Lung (tissue), 11 donors: ENCODE measurements at regions not wholly inside any gene's neighbourhood (a gene's known extent, or its start where the extent isn't known, plus 50 kb on each side); places are given as distances from the start of the nearest gene placed in this dataset.

Experiments
- ATAC-seq: fragments of 200-7000 bp; cut with Tn5 transposase; one replicate; pipeline ENCODE4 v1.9.1; 2020; ENCODE audit warnings: moderate number of reproducible peaks; ENCODE audit not compliant: insufficient read depth, low FRiP score
- DNase-seq, 3 donors: peaks; one replicate each; pipeline ENCODE4 v3.0.0-alpha.2; 2013 to 2017
- H3K27ac ChIP-seq, 2 donors: one replicate each; pipeline ENCODE4 v1.5.1; 2013; ENCODE audit warnings: mild to moderate bottlenecking in 2 of 2, moderate library complexity in 2 of 2, control low read depth in 1 of 2, inconsistent platforms in 1 of 2, low read depth in 1 of 2, low read length in 1 of 2
- H3K27me3 ChIP-seq, 3 donors: one replicate each; pipeline ENCODE4 v1.5.1; 2013; ENCODE audit warnings: low read length in 2 of 3; ENCODE audit not compliant: control insufficient read depth in 3 of 3, insufficient read depth in 3 of 3
- H3K36me3 ChIP-seq, 4 donors: one replicate each; pipeline ENCODE4 v1.5.1; 2013; ENCODE audit warnings: low read length in 4 of 4, mild to moderate bottlenecking in 1 of 4, moderate library complexity in 1 of 4; ENCODE audit not compliant: control insufficient read depth in 4 of 4, insufficient read depth in 4 of 4
- H3K4me1 ChIP-seq, 5 donors: one replicate each; pipeline ENCODE4 v1.5.1; 2013; ENCODE audit warnings: low read length in 5 of 5, mild to moderate bottlenecking in 2 of 5, moderate library complexity in 1 of 5; ENCODE audit not compliant: control insufficient read depth in 5 of 5, insufficient read depth in 5 of 5
- H3K4me3 ChIP-seq: one replicate; pipeline ENCODE4 v1.5.1; 2013; ENCODE audit warnings: mild to moderate bottlenecking, control low read depth, moderate library complexity
- H3K9ac ChIP-seq, 2 donors: one replicate each; pipeline ENCODE4 v1.5.1; 2013; ENCODE audit warnings: low read length in 2 of 2, control low read depth in 1 of 2; ENCODE audit not compliant: insufficient read depth in 1 of 2
- H3K9me3 ChIP-seq, 4 donors: one replicate each; pipeline ENCODE4 v1.5.1; 2013; ENCODE audit warnings: low read length in 3 of 4, mild to moderate bottlenecking in 1 of 4, moderate library complexity in 1 of 4; ENCODE audit not compliant: control insufficient read depth in 4 of 4, insufficient read depth in 3 of 4
- CTCF ChIP-seq: IDR thresholded peaks from 2 replicates; pipeline ENCODE4 v1.5.1; 2012; ENCODE audit warnings: mild to moderate bottlenecking; ENCODE audit errors: control extremely low read depth, extremely low read depth
- WGBS, 2 donors: extraction: QIAGEN DNeasy Blood & Tissue Kit; methylation state at CpG; one replicate each; pipeline ENCODE4 v1.1.7; 2013; 5-methylcytosine and 5-hydroxymethylcytosine counted together
- donor health status: control.
- donor health status: control.
- donor health status: Bipolar disorder and iron deficiency.
- donor health status: healthy.
- donor health status: DM: yes; HTN: yes; CAD: no.

GRCh38 chr3:87420171-87420570 is 143.8 kb upstream of the POU1F1 start:
- TF ChIP-seq CTCF: no peak
- H3K27ac ChIP-seq: no peak overlapping the region
- ATAC-seq (no peak), DNase-seq (no peak)
- H3K4me1 ChIP-seq: no peaks in the 10 kb centered on the region
- no peaks in the 10 kb centered on the region for H3K9me3 ChIP-seq
- no peaks in the 10 kb centered on the region for H3K36me3 ChIP-seq
- no peak overlapping the region for H3K9ac ChIP-seq
- no peaks in the 10 kb centered on the region for H3K27me3 ChIP-seq
- no peak overlapping the region for H3K4me3 ChIP-seq

GRCh38 chr3:87414271-87414670 is 137.9 kb upstream of the POU1F1 start:
- H3K4me1 ChIP-seq: no peaks in the 10 kb centered on the region
- H3K36me3 ChIP-seq: no peaks in the 10 kb centered on the region
- no peak for TF ChIP-seq CTCF
- H3K4me3 ChIP-seq: no peak overlapping the region
- no peaks in the 10 kb centered on the region for H3K27me3 ChIP-seq
- no peaks in the 10 kb centered on the region for H3K9me3 ChIP-seq
- whole genome bisulfite sequencing, 2 donors: 51 to 81% methylated on average over 1 of the region's 1 CpG
- no peak for ATAC-seq
- no peak overlapping the region for H3K27ac ChIP-seq
- no peak overlapping the region for H3K9ac ChIP-seq
- no peak for DNase-seq

- DNase-seq (no peak), ATAC-seq (no peak)
- no peak overlapping the region for H3K4me3 ChIP-seq
- no peaks in the 10 kb centered on the region for H3K27me3 ChIP-seq
- H3K9me3 ChIP-seq: no peaks in the 10 kb centered on the region
- H3K9ac ChIP-seq: no peak overlapping the region
- H3K4me1 ChIP-seq: no peaks in the 10 kb centered on the region
- 52 to 66% methylated on average over 3 of the region's 3 CpGs for WGBS, 2 donors
- no peak for TF ChIP-seq CTCF
- H3K27ac ChIP-seq: no peak overlapping the region
- H3K36me3 ChIP-seq: no peaks in the 10 kb centered on the region
Observed at GRCh38 chr3:87413814-87414213, 137.4 kb upstream of the POU1F1 start.

GRCh38 chr3:87410110-87410509 is 133.7 kb upstream of the POU1F1 start:
- Histone ChIP-seq H3K4me3 (no peak overlapping the region), H3K27ac (no peak overlapping the region), H3K36me3 (no peaks in the 10 kb centered on the region), H3K27me3 (no peaks in the 10 kb centered on the region), H3K9ac (no peak overlapping the region), H3K4me1 (no peaks in the 10 kb centered on the region), H3K9me3 (no peaks in the 10 kb centered on the region)
- no peak for TF ChIP-seq CTCF
- ATAC-seq (no peak), DNase-seq (no peak)
